Tibial nerve (tissue), 4 donors: ENCODE measurements at regions not wholly inside any gene's neighbourhood (a gene's known extent, or its start where the extent isn't known, plus 50 kb on each side); places are given as distances from the start of the nearest gene placed in this dataset.

Experiments used
- CTCF ChIP-seq, 5 experiments: fragments of 200-600 bp in 3 of 5; fragments of 450-650 bp in 2 of 5; sonication (generic) in 3 of 5; IDR thresholded peaks; one replicate each; pipeline ENCODE4 v1.5.1; 2016 to 2019; ENCODE audit warnings: antibody characterized with exemption in 5 of 5, mild to moderate bottlenecking in 3 of 5, moderate library complexity in 2 of 5
- EP300 ChIP-seq, 2 donors: sonication (generic); formaldehyde crosslinking; IDR thresholded peaks; one replicate each; pipeline ENCODE4 v1.6.1; 2017; ENCODE audit warnings: antibody characterized with exemption in 2 of 2, mild to moderate bottlenecking in 1 of 2
- POLR2A ChIP-seq, 2 donors: fragments of 450-650 bp; IDR thresholded peaks; one replicate each; pipeline ENCODE4 v1.6.1; 2017; ENCODE audit warnings: antibody characterized with exemption in 2 of 2, mild to moderate bottlenecking in 2 of 2, moderate library complexity in 2 of 2

- TF ChIP-seq CTCF (IDR thresholded peaks at IDR 0.05) (no peak), EP300 (IDR thresholded peaks at IDR 0.05) (no peak), POLR2A (IDR thresholded peaks at IDR 0.05) (no peak)
Observed at GRCh38 chr15:70547846-70548487, 215.4 kb downstream of the UACA start.
